G401.6 (cell line): ENCODE measurements at regions not wholly inside any gene's neighbourhood (a gene's known extent, or its start where the extent isn't known, plus 50 kb on each side); places are given as distances from the start of the nearest gene placed in this dataset.

ENCODE experiments used
- FAIRE-seq: peaks from 2 replicates; lab custom pipeline; 2012; peaks lifted over from hg19 to GRCh38; lab: Jason Lieb, UNC

GRCh38 chr12:128190052-128190451 lies 76.9 kb upstream of the TMEM132C start:
- FAIRE-seq, result no peak

GRCh38 chr12:128190614-128191013 lies 76.4 kb upstream of the TMEM132C start:
- FAIRE-seq, result no peak

- FAIRE-seq, result no peak
Observed at GRCh38 chr12:128191380-128191779, 75.6 kb upstream of the TMEM132C start.

DNA sequence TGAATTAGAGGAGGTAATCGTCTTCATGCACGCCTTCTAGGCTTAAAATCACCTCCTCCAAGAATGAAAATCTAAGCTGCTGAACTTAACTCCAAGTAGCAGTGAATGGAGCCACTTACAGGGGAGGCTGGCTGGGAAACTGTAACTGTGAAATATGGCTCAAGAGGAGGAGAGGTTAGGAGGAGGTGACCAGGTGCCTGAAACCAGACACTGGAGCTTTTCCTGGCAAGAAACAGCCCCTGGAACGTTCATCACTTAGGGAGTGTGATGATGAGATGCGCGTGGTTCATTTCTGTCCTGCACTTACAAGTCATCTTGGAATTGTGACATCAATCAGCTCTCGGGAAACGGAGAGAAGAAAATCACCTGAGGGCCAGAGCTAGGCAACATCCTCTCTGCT lies 62.3 kb upstream of the TMEM132C start:
- FAIRE-seq, result no peak

DNA sequence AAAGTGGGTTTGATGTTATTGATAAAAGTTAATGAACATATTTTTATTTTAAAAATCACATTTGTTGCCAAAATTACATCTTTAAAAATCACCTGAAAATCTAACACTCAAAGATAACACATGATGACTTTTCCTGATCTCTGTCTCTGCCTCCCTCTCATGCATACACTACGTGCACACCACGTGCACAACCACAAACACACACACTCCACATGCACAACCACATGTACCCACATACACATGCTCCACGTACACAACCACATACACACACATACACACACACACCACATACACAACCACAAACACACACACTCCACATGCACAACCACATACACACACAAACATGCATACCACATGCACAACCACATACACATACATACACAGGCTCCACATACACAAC lies 61.8 kb upstream of the TMEM132C start:
- FAIRE-seq, result no peak

- FAIRE-seq, result no peak
Observed at GRCh38 chr12:128205758-128206157, 61.2 kb upstream of the TMEM132C start.
